ENCODE measurements at regions not wholly inside any gene's neighbourhood (a gene's known extent, or its start where the extent isn't known, plus 50 kb on each side); places are given as distances from the start of the nearest gene placed in this dataset.
A peak's percentile ranks its signal among the peaks of the same experiment; 100 is the strongest.

DNA sequence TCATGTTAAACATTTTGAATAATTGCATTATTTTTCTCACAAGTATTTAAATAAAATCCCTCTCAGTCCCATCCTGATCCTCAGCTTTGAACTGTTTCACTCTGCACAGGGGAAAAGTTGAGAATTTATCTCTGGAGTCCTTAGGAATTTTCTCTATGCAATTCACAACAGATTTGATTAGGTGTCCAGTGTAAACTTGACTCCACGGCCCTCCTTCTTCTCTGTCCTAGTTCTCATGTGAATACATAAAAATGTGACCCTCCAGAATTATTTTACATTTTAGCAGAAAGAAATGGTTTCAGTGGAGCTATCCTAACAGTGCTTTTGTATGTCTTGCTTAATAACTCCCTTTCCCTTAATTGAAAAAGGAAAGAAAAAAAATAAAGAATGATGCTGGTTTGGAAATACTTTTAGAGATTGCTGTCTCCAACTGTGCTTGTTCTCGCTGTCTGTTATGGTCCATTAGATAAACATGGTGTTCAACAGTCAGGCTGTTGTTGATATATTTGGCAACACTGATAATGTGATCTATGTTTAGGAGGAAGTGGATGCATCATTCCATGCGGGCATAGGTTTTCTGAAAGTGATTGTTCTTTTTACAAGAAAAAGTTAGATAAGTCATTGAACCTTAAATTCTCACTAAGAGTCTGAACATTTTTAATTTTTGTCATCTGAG, 599.4 kb upstream of the CITED2 start:
- WGBS, 4 donors = 6 to 22% (median 12%) methylated on average over 3 of the region's 3 CpGs
- Histone ChIP-seq H3K9me3 (no peaks in the 10 kb centered on the region), H3K27me3 (no peaks in the 10 kb centered on the region), H3K36me3 (no peaks in the 10 kb centered on the region), H3K4me1 (peaks cover 0 to 27% (median 12%) of the 10 kb centered on the region in 12 donors), H3K4me3 (no peak overlapping the region), H3K27ac (peak overlapping the region; percentile 13 to 86 (median 72))
- peak; percentile 86 to 94 (median 89) for ATAC-seq
- DNase-seq = no peak
- TF ChIP-seq, protein P1, sequence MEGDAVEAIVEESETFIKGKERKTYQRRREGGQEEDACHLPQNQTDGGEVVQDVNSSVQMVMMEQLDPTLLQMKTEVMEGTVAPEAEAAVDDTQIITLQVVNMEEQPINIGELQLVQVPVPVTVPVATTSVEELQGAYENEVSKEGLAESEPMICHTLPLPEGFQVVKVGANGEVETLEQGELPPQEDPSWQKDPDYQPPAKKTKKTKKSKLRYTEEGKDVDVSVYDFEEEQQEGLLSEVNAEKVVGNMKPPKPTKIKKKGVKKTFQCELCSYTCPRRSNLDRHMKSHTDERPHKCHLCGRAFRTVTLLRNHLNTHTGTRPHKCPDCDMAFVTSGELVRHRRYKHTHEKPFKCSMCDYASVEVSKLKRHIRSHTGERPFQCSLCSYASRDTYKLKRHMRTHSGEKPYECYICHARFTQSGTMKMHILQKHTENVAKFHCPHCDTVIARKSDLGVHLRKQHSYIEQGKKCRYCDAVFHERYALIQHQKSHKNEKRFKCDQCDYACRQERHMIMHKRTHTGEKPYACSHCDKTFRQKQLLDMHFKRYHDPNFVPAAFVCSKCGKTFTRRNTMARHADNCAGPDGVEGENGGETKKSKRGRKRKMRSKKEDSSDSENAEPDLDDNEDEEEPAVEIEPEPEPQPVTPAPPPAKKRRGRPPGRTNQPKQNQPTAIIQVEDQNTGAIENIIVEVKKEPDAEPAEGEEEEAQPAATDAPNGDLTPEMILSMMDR (IDR thresholded peaks at IDR 0.05) = no peak
- no peak for TF ChIP-seq POLR2A (IDR thresholded peaks at IDR 0.05)
- intact Hi-C loops (cut with DNase I) = loop anchor here in 3 of 10 donors (10.0 kb wide), 3 partner anchors 101 to 599 kb away; partner anchors contain the start of gene CITED2 (in 1 of the 3)

DNA sequence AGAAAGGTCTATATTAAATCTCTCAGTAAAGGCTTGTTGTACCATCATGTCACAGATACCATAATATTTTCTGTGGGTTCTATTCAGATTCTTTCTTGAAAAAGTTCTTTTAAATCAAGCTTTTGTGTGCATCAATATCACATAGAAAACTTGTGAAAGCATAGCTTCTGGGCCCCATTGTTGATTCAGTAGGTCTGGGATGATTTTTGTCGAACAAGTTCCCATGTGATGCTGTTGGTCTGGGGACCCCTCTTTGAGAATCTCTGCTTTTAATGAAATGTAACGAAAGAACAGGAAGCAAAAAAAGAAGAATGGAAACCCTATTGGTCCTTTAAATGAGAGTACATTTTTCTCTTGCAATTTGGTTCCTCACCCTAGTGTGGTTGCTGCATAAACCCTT, 597.7 kb upstream of the CITED2 start:
- intact Hi-C loops (cut with DNase I) = loop anchor here in 3 of 10 donors (10.0 kb wide), 3 partner anchors 103 to 597 kb away; partner anchors contain the start of gene CITED2 (in 1 of the 3)
- no peak for ATAC-seq

DNA sequence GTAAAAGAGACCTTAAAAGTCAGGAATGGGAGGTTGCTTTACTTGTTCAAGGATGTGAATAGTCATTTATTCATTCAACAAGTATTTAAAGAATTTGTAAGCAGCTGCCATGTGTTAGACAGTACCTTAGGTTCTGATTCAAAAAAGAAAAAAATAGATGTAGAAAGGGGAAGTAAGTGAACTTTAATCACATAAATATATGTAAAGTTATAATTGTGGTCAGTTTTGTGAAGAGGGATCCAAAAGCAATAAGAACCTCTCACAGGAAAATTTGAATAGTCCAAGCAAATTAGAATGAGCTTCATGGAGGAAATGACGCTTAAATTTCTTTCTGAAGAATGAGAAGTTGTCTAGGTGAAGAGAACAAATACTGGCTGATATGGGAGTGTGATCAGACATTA, 596.1 kb upstream of the CITED2 start:
- Histone ChIP-seq H3K9me3 (no peaks in the 10 kb centered on the region), H3K4me3 (no peak overlapping the region), H3K36me3 (no peaks in the 10 kb centered on the region), H3K27ac (no peak overlapping the region), H3K4me1 (peaks cover 0 to 29% (median 13%) of the 10 kb centered on the region in 12 donors), H3K27me3 (no peaks in the 10 kb centered on the region)
- intact Hi-C loops (cut with DNase I) = loop anchor here in 3 of 10 donors (10.0 kb wide), 3 partner anchors 104 to 596 kb away; partner anchors contain the start of gene CITED2 (in 1 of the 3)
- no peak for ATAC-seq
- DNase-seq = no peak
- no peak for TF ChIP-seq POLR2A (IDR thresholded peaks at IDR 0.05)
- TF ChIP-seq, protein P1 (IDR thresholded peaks at IDR 0.05) = no peak
- 88 to 95% (median 90%) methylated on average over 1 of the region's 1 CpG for WGBS, 4 donors

More for the DNA sequence above, 597.7 kb upstream of the CITED2 start:
- WGBS, 4 donors = 86 to 93% (median 89%) methylated on average over 2 of the region's 2 CpGs
- H3K36me3 ChIP-seq = no peaks in the 10 kb centered on the region
- no peak for DNase-seq
- H3K9me3 ChIP-seq = no peaks in the 10 kb centered on the region
- TF ChIP-seq, protein P1 (IDR thresholded peaks at IDR 0.05) = no peak
- no peak for TF ChIP-seq POLR2A (IDR thresholded peaks at IDR 0.05)
- peaks cover 0 to 21% (median 11%) of the 10 kb centered on the region in 12 donors for H3K4me1 ChIP-seq
- H3K27ac ChIP-seq = no peak overlapping the region
- H3K27me3 ChIP-seq = no peaks in the 10 kb centered on the region
- H3K4me3 ChIP-seq = no peak overlapping the region

DNA sequence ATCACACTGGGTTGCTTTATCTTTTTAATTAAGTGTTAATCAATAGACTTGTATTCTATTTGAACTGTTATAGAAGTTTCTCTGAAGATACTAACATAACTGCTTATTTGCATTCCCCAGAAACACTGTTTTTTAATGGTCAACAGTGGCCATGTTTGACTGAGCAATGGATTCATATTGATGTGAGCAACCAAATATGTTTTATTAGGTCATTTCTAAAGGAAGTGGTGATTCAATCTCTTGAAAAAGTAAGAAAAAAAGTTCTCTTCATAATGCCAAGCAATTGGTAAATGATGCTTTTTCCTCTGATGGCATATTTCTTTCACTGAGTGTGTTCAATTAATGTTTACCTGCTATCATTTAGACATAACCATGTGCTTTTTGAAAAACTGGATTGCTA, 593.0 kb upstream of the CITED2 start:
- Histone ChIP-seq H3K4me3 (no peak overlapping the region), H3K4me1 (peaks cover 0 to 32% (median 10%) of the 10 kb centered on the region in 12 donors), H3K27me3 (no peaks in the 10 kb centered on the region), H3K9me3 (no peaks in the 10 kb centered on the region), H3K27ac (no peak overlapping the region), H3K36me3 (no peaks in the 10 kb centered on the region)
- no peak for DNase-seq
- ATAC-seq = no peak
- TF ChIP-seq, protein P1 (IDR thresholded peaks at IDR 0.05) = no peak
- TF ChIP-seq POLR2A (IDR thresholded peaks at IDR 0.05) = no peak
- intact Hi-C loops (cut with DNase I) = loop anchor here in 3 of 10 donors (10.0 kb wide), 2 partner anchors 477 to 593 kb away; partner anchors contain the start of gene CITED2 (in 2 of the 3)

All from heart left ventricle (tissue), 16 donors.